ENCODE measurements at regions not wholly inside any gene's neighbourhood (a gene's known extent, or its start where the extent isn't known, plus 50 kb on each side); places are given as distances from the start of the nearest gene placed in this dataset.

GRCh38 chr13:80454245-80454644 is 113.3 kb upstream of the SPRY2 start:
- DNase-seq = no peak

GRCh38 chr13:80452279-80452678 is 111.4 kb upstream of the SPRY2 start:
- DNase-seq = no peak

GRCh38 chr13:80451641-80452040 is 110.7 kb upstream of the SPRY2 start:
- no peak for DNase-seq

GRCh38 chr13:80450386-80450785 is 109.5 kb upstream of the SPRY2 start:
- no peak for DNase-seq

- no peak for DNase-seq
Measured at GRCh38 chr13:80448725-80449124, 107.8 kb upstream of the SPRY2 start.

- DNase-seq = no peak
Measured at GRCh38 chr13:80447747-80448146, 106.8 kb upstream of the SPRY2 start.

GRCh38 chr13:80444240-80445015 is 103.5 kb upstream of the SPRY2 start:
- no peak for DNase-seq

- no peak for DNase-seq
Measured at GRCh38 chr13:80442609-80443008, 101.7 kb upstream of the SPRY2 start.

- no peak for DNase-seq
Measured at GRCh38 chr13:80441968-80442367, 101.0 kb upstream of the SPRY2 start.

GRCh38 chr13:80438521-80438920 is 97.6 kb upstream of the SPRY2 start:
- no peak for DNase-seq

GRCh38 chr13:80437231-80437630 is 96.3 kb upstream of the SPRY2 start:
- DNase-seq = no peak

- no peak for DNase-seq
Measured at GRCh38 chr13:80436571-80437169, 95.7 kb upstream of the SPRY2 start.

- DNase-seq = no peak
Measured at GRCh38 chr13:80430561-80430960, 89.6 kb upstream of the SPRY2 start.

GRCh38 chr13:80428349-80429096 is 87.6 kb upstream of the SPRY2 start:
- no peak for DNase-seq

GRCh38 chr13:80419416-80419815 is 78.5 kb upstream of the SPRY2 start:
- DNase-seq = no peak

- DNase-seq = no peak
Measured at GRCh38 chr13:80413611-80414010, 72.7 kb upstream of the SPRY2 start.

GRCh38 chr13:80408270-80408669 is 67.3 kb upstream of the SPRY2 start:
- DNase-seq = no peak

- no peak for DNase-seq
Measured at GRCh38 chr13:80400865-80401426, 60.0 kb upstream of the SPRY2 start.

GRCh38 chr13:80400164-80400864 is 59.4 kb upstream of the SPRY2 start:
- DNase-seq = no peak

- DNase-seq = no peak
Measured at GRCh38 chr13:80399340-80400163, 58.6 kb upstream of the SPRY2 start.
